ENCODE measurements at regions not wholly inside any gene's neighbourhood (a gene's known extent, or its start where the extent isn't known, plus 50 kb on each side); places are given as distances from the start of the nearest gene placed in this dataset.
"Not testable (repeated sequence)": the region's sequence is repeated elsewhere in the genome, so short reads cannot be mapped to it uniquely, and the experiment has no call there.

DNA sequence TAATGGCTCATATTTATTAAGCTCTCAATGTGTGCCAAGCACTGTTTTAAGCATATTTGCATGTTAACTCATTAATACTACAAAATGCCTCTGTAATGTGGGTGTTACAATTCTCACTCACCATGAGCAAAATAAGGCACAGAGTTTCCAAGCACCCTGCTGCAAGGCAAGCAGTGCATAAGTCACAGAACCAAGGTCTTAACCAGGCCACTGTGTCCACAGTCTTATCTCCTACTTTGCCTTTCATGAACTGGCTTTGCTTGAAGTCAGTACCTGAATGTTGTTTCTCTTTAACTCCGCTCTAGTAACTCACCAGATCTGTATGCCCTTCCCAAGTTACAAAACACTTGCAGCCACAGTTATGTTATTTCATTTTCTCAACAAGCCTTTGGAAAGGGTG lies 1372.7 kb downstream of the AACS start:
- H3K4me1 ChIP-seq (replicated peaks), result no peaks in the 10 kb centered on the region
- no peaks in the 10 kb centered on the region for H3K9me3 ChIP-seq
- intact Hi-C loops (cut with DNase I), result no loop called here
- H3K36me3 ChIP-seq, result no peaks in the 10 kb centered on the region
- H3K4me3 ChIP-seq, result no peak overlapping the region
- DNase-seq (ENCODE audit: low spot score), result no peak
- H3K27me3 ChIP-seq (replicated peaks; ENCODE audit: insufficient read depth), result no peaks in the 10 kb centered on the region
- TF ChIP-seq POLR2A (IDR thresholded peaks at IDR 0.05) (no peak), POLR2AphosphoS5 (IDR thresholded peaks at IDR 0.05) (no peak)
- TF ChIP-seq, protein P1, sequence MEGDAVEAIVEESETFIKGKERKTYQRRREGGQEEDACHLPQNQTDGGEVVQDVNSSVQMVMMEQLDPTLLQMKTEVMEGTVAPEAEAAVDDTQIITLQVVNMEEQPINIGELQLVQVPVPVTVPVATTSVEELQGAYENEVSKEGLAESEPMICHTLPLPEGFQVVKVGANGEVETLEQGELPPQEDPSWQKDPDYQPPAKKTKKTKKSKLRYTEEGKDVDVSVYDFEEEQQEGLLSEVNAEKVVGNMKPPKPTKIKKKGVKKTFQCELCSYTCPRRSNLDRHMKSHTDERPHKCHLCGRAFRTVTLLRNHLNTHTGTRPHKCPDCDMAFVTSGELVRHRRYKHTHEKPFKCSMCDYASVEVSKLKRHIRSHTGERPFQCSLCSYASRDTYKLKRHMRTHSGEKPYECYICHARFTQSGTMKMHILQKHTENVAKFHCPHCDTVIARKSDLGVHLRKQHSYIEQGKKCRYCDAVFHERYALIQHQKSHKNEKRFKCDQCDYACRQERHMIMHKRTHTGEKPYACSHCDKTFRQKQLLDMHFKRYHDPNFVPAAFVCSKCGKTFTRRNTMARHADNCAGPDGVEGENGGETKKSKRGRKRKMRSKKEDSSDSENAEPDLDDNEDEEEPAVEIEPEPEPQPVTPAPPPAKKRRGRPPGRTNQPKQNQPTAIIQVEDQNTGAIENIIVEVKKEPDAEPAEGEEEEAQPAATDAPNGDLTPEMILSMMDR (IDR thresholded peaks at IDR 0.05), result no peak
- H3K27ac ChIP-seq, result no peak overlapping the region
- WGBS, result 81% methylated on average over 1 of the region's 1 CpG

DNA sequence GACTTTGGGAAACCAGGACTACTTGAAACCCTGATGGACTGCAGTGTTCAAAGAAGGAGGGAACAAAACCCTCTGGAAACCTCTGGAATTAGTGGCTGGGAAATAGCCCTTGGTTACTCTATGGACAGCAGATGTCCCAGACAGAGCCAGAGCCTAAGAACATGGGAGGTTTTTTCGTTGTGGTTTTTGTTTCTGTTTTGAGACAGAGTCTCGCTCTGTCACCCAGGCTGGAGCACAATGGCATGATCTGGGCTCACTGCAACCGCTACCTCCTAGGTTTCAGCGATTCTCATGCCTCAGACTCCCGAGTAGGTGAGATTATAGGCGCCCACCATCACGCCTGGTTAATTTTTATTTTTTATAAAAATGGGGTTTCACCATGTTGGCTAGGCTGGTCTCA lies 1378.7 kb downstream of the AACS start:
- H3K27me3 ChIP-seq (replicated peaks; ENCODE audit: insufficient read depth), result no peaks in the 10 kb centered on the region
- 85% methylated on average over 7 of the region's 7 CpGs for WGBS
- H3K27ac ChIP-seq, result no peak overlapping the region
- DNase-seq (ENCODE audit: low spot score), result no peak
- TF ChIP-seq POLR2AphosphoS5 (IDR thresholded peaks at IDR 0.05) (no peak), POLR2A (IDR thresholded peaks at IDR 0.05) (no peak)
- TF ChIP-seq, protein P1 (IDR thresholded peaks at IDR 0.05), result no peak
- H3K4me1 ChIP-seq (replicated peaks), result no peaks in the 10 kb centered on the region
- intact Hi-C loops (cut with DNase I), result no loop called here
- H3K36me3 ChIP-seq, result no peaks in the 10 kb centered on the region
- H3K9me3 ChIP-seq, result no peaks in the 10 kb centered on the region
- H3K4me3 ChIP-seq, result no peak overlapping the region

DNA sequence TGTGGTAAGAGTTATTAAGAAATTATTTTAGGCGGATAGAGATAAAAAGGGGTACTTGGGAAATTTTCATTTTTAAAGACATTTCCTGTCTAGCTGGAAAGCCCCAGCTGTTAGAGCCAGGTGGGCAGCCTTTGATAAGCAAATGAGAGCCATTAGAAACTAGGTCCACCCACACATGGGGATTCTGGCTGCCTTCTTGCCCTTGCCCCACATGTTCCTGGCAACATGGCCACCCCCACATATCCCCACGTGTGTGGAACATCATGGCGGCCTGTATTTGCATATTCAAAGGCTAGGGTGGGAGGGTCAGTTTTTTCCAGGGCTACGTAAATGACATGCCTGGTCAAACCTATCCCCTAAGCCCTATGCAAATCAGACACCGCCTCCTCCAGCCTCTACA lies 1382.1 kb downstream of the AACS start:
- no peak for TF ChIP-seq POLR2A (IDR thresholded peaks at IDR 0.05)
- TF ChIP-seq, protein P1 (IDR thresholded peaks at IDR 0.05), result no peak
- TF ChIP-seq POLR2AphosphoS5 (IDR thresholded peaks at IDR 0.05), result no peak
- WGBS, result 91% methylated on average over 5 of the region's 5 CpGs
- DNase-seq (ENCODE audit: low spot score), result no peak
- Histone ChIP-seq H3K27me3 (replicated peaks; ENCODE audit: insufficient read depth) (no peaks in the 10 kb centered on the region), H3K4me1 (replicated peaks) (no peaks in the 10 kb centered on the region), H3K36me3 (no peaks in the 10 kb centered on the region), H3K4me3 (no peak overlapping the region), H3K9me3 (no peaks in the 10 kb centered on the region), H3K27ac (no peak overlapping the region)
- intact Hi-C loops (cut with DNase I), result no loop called here

DNA sequence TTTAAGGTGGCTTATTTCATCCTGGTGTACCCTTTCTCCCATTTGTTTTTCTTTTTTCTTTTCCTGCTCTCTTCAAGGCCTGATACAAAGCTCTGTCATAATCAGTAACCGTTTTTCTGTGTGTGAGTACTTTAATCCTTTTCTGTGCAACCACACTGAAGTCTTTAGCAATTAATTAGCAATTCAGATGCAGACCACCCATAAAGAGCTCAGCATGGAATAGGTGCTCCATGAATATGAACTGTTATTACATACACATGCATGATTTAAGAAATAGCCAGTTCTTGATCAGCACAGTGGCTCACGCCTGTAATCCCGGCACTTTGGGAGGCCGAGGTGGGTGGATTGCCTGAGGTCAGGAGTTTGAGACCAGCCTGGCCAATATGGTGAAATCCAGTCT lies 1386.6 kb downstream of the AACS start:
- 64% methylated on average over 4 of the region's 4 CpGs for WGBS
- DNase-seq (ENCODE audit: low spot score), result no peak
- H3K27me3 ChIP-seq (replicated peaks; ENCODE audit: insufficient read depth), result no peaks in the 10 kb centered on the region
- no peak overlapping the region for H3K27ac ChIP-seq
- no peak overlapping the region for H3K4me3 ChIP-seq
- no peaks in the 10 kb centered on the region for H3K9me3 ChIP-seq
- no peaks in the 10 kb centered on the region for H3K36me3 ChIP-seq
- TF ChIP-seq POLR2A (IDR thresholded peaks at IDR 0.05) (no peak), POLR2AphosphoS5 (IDR thresholded peaks at IDR 0.05) (no peak)
- TF ChIP-seq, protein P1 (IDR thresholded peaks at IDR 0.05), result no peak
- intact Hi-C loops (cut with DNase I), result no loop called here
- no peaks in the 10 kb centered on the region for H3K4me1 ChIP-seq (replicated peaks)

DNA sequence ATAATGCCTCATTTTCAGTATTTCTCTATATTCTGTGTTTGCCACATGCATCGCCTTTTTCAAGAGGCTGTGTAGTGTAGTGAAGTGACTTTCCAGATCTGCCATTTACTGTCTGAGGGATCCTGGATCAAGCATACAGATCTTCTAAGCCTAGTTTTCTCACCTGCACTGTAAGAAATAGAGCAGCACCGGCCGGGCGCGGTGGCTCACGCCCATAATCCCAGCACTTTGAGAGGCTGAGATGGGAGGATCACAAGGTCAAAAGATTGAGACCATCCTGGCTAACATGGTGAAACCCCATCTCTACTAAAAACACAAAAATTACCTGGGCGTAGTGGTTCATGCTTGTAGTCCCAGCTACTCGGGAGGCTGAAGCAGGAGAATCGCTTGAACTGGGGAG lies 1387.5 kb downstream of the AACS start:
- H3K27me3 ChIP-seq (replicated peaks; ENCODE audit: insufficient read depth); H3K4me3 ChIP-seq; H3K4me1 ChIP-seq (replicated peaks); H3K9me3 ChIP-seq; H3K27ac ChIP-seq; intact Hi-C loops (cut with DNase I); DNase-seq (ENCODE audit: low spot score); H3K36me3 ChIP-seq: not testable (repeated sequence)
- WGBS, result 96% methylated on average over 9 of the region's 9 CpGs

Data from prostate gland (tissue), 2 donors.